ENCODE measurements at regions not wholly inside any gene's neighbourhood (a gene's known extent, or its start where the extent isn't known, plus 50 kb on each side); places are given as distances from the start of the nearest gene placed in this dataset.

DNA sequence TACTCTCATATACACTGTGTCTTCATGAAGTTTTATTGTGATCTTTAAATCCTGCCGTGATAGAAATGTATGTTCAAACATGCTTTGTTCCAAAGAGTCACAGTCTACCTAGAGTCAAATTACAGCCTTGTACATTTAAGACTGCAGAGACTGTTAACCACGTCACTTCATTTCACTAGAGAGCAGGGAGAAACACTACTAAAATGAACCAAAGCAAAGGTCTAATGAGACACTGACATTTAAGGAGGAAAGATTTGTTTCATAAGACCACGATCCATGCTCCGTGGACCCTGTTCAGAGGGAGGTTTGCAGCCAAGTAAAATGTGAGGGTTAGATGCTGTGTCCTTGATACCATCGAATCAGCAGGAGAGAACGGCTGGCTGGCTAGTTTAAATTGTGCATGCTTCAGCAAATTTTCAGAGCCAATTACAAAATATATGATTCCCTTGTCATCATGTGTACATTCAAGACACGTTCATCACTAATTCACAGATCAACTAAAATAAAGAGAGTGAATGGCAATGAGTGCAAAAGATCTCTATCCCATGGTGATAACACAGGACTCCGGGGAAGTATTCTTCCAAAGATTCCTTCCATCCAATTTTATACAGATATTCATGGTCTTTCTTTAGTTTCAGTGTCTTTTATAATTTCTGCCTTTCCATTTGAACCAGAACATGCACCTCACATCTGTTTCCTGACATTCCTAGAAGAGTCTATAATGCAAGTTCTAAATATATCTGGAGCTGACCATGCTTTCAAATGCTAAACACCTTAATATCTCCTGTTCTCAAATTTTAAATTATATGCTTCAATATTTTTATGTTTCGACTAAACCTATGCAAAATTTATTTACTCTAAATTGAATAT, 960.9 kb upstream of the FAT3 start:
- TF ChIP-seq, protein P1, sequence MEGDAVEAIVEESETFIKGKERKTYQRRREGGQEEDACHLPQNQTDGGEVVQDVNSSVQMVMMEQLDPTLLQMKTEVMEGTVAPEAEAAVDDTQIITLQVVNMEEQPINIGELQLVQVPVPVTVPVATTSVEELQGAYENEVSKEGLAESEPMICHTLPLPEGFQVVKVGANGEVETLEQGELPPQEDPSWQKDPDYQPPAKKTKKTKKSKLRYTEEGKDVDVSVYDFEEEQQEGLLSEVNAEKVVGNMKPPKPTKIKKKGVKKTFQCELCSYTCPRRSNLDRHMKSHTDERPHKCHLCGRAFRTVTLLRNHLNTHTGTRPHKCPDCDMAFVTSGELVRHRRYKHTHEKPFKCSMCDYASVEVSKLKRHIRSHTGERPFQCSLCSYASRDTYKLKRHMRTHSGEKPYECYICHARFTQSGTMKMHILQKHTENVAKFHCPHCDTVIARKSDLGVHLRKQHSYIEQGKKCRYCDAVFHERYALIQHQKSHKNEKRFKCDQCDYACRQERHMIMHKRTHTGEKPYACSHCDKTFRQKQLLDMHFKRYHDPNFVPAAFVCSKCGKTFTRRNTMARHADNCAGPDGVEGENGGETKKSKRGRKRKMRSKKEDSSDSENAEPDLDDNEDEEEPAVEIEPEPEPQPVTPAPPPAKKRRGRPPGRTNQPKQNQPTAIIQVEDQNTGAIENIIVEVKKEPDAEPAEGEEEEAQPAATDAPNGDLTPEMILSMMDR (IDR thresholded peaks at IDR 0.05; ENCODE audit: control extremely low read depth, extremely low read depth, low read depth, missing control alignments), result no peak
- DNase-seq (ENCODE audit: extremely low spot score), result no peak
- ChIA-PET POLR2A (no interaction called here), CTCF (no interaction called here)

DNA sequence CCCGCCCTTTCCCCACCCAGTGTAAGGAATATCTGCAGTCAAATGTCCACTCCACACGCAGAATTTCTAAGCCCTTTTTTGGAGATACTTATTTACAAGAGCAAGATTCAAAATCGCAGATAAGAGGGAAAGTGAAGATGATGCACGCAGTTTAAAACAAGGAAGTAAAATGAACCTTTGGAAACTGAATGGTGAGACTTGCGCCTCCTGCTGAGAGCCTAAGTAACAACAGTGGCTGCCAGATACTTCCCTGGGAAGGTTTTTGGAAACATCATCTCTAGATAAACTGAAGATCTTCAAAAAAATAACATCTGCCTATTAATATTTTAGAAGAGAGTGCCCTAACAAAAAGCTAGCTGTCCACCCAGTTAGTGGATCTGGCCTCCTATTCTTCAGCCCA, 963.1 kb upstream of the FAT3 start:
- ChIA-PET POLR2A (no interaction called here), CTCF (no interaction called here)
- TF ChIP-seq, protein P1 (IDR thresholded peaks at IDR 0.05; ENCODE audit: control extremely low read depth, extremely low read depth, low read depth, missing control alignments), result no peak
- no peak for DNase-seq (ENCODE audit: extremely low spot score)

GRCh38 chr11:91258876-91259275, 965.7 kb upstream of the FAT3 start:
- POLR2A ChIA-PET, result no interaction called here
- DNase-seq (ENCODE audit: extremely low spot score), result no peak
- CTCF ChIA-PET, result interaction anchor here (1.2 to 2.0 kb wide), 2 partner anchors 12 to 18 kb away, joined by 3 to 9 read pairs; no protein-coding TSS in a partner anchor
- TF ChIP-seq, protein P1 (IDR thresholded peaks at IDR 0.05; ENCODE audit: control extremely low read depth, extremely low read depth, low read depth, missing control alignments), result no peak

GRCh38 chr11:91257667-91258066, 967.0 kb upstream of the FAT3 start:
- POLR2A ChIA-PET, result no interaction called here
- TF ChIP-seq, protein P1 (IDR thresholded peaks at IDR 0.05; ENCODE audit: control extremely low read depth, extremely low read depth, low read depth, missing control alignments), result no peak
- CTCF ChIA-PET, result no interaction called here
- DNase-seq (ENCODE audit: extremely low spot score), result no peak

- ChIA-PET POLR2A (no interaction called here), CTCF (interaction anchor here (0.6 to 2.3 kb wide), 16 partner anchors 9 to 961 kb away, joined by 3 to 9 read pairs (median 4); no protein-coding TSS in a partner anchor)
- TF ChIP-seq, protein P1 (IDR thresholded peaks at IDR 0.05; ENCODE audit: control extremely low read depth, extremely low read depth, low read depth, missing control alignments), result peak; percentile 61
- no peak for DNase-seq (ENCODE audit: extremely low spot score)
Measured at GRCh38 chr11:91248199-91248807, 976.3 kb upstream of the FAT3 start.

GRCh38 chr11:91247009-91247735, 977.4 kb upstream of the FAT3 start:
- CTCF ChIA-PET, result interaction anchor here (0.9 to 2.3 kb wide), 16 partner anchors 8 to 966 kb away, joined by 3 to 9 read pairs (median 4); no protein-coding TSS in a partner anchor
- DNase-seq (ENCODE audit: extremely low spot score), result no peak
- POLR2A ChIA-PET, result no interaction called here
- TF ChIP-seq, protein P1 (IDR thresholded peaks at IDR 0.05; ENCODE audit: control extremely low read depth, extremely low read depth, low read depth, missing control alignments), result no peak

Measured in GM10248 (cell line).